ENCODE measurements at regions not wholly inside any gene's neighbourhood (a gene's known extent, or its start where the extent isn't known, plus 50 kb on each side); places are given as distances from the start of the nearest gene placed in this dataset.

DNA sequence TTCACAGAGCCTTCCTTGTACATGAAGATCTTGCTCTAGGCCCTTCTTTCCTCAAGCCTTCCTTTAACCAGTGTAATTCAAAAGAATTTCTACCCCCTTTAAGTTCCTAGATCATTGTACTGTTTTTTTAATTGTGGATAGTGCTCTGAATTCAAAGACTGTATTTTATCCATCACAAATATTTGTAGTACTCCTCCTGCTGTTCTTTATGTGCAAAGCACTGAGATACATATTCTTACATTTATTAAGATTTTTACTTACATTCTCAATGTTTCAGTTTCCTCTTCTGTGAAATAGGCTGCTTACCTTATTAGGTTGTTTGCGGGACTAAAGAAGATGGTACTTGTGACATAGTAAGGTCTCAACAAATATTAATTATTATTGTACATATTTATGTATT, 168.8 kb upstream of the PDE4B start:
- TF ChIP-seq, protein P1, sequence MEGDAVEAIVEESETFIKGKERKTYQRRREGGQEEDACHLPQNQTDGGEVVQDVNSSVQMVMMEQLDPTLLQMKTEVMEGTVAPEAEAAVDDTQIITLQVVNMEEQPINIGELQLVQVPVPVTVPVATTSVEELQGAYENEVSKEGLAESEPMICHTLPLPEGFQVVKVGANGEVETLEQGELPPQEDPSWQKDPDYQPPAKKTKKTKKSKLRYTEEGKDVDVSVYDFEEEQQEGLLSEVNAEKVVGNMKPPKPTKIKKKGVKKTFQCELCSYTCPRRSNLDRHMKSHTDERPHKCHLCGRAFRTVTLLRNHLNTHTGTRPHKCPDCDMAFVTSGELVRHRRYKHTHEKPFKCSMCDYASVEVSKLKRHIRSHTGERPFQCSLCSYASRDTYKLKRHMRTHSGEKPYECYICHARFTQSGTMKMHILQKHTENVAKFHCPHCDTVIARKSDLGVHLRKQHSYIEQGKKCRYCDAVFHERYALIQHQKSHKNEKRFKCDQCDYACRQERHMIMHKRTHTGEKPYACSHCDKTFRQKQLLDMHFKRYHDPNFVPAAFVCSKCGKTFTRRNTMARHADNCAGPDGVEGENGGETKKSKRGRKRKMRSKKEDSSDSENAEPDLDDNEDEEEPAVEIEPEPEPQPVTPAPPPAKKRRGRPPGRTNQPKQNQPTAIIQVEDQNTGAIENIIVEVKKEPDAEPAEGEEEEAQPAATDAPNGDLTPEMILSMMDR (IDR thresholded peaks at IDR 0.05; ENCODE audit: low read length), result no peak
- no peak for TF ChIP-seq EZH2 (IDR thresholded peaks at IDR 0.05; ENCODE audit: borderline replicate concordance, low read length)
